GM18520 (cell line): ENCODE measurements at regions not wholly inside any gene's neighbourhood (a gene's known extent, or its start where the extent isn't known, plus 50 kb on each side); places are given as distances from the start of the nearest gene placed in this dataset.
A peak's percentile ranks its signal among the peaks of the same experiment; 100 is the strongest.
"Not testable (repeated sequence)": the region's sequence is repeated elsewhere in the genome, so short reads cannot be mapped to it uniquely, and the experiment has no call there.

ENCODE experiments used
- ATAC-seq: cut with Tn5 transposase; IDR thresholded peaks from one replicate; pipeline ENCODE4 v1.9.1; 2021; ENCODE audit not compliant: unreplicated experiment

- ATAC-seq: no peak
Observed at GRCh38 chr1:60916906-60917305, 165.5 kb upstream of the NFIA start.

GRCh38 chr1:60916199-60916598 is 166.2 kb upstream of the NFIA start:
- ATAC-seq: no peak

GRCh38 chr1:60915441-60915840 is 166.9 kb upstream of the NFIA start:
- no peak for ATAC-seq

- ATAC-seq: no peak
Observed at GRCh38 chr1:60914982-60915381, 167.4 kb upstream of the NFIA start.

GRCh38 chr1:60913708-60914107 is 168.7 kb upstream of the NFIA start:
- not testable (repeated sequence) for ATAC-seq

GRCh38 chr1:60913039-60913438 is 169.3 kb upstream of the NFIA start:
- ATAC-seq: no peak

GRCh38 chr1:60911966-60912697 is 170.2 kb upstream of the NFIA start:
- no peak for ATAC-seq

- no peak for ATAC-seq
Observed at GRCh38 chr1:60908159-60908558, 174.2 kb upstream of the NFIA start.

GRCh38 chr1:60906526-60906925 is 175.8 kb upstream of the NFIA start:
- ATAC-seq: no peak

- ATAC-seq: no peak
Observed at GRCh38 chr1:60906039-60906438, 176.3 kb upstream of the NFIA start.

- ATAC-seq: no peak
Observed at GRCh38 chr1:60904099-60904851, 178.1 kb upstream of the NFIA start.

GRCh38 chr1:60903591-60903990 is 178.8 kb upstream of the NFIA start:
- no peak for ATAC-seq

GRCh38 chr1:60899464-60899863 is 182.9 kb upstream of the NFIA start:
- ATAC-seq: no peak

GRCh38 chr1:60898987-60899386 is 183.4 kb upstream of the NFIA start:
- peak; percentile 73 for ATAC-seq

- no peak for ATAC-seq
Observed at GRCh38 chr1:60898413-60898812, 183.9 kb upstream of the NFIA start.

- no peak for ATAC-seq
Observed at GRCh38 chr1:60896701-60897363, 185.5 kb upstream of the NFIA start.

GRCh38 chr1:60895701-60896100 is 186.7 kb upstream of the NFIA start:
- ATAC-seq: no peak

- no peak for ATAC-seq
Observed at GRCh38 chr1:60895252-60895651, 187.1 kb upstream of the NFIA start.

GRCh38 chr1:60894741-60895140 is 187.6 kb upstream of the NFIA start:
- ATAC-seq: no peak

GRCh38 chr1:60894130-60894529 is 188.2 kb upstream of the NFIA start:
- no peak for ATAC-seq

GRCh38 chr1:60893136-60893930 is 189.0 kb upstream of the NFIA start:
- no peak for ATAC-seq
